D721Med (cell line): ENCODE measurements at regions not wholly inside any gene's neighbourhood (a gene's known extent, or its start where the extent isn't known, plus 50 kb on each side); places are given as distances from the start of the nearest gene placed in this dataset.

ENCODE experiments used
- DNase-seq: peaks from one replicate; pipeline ENCODE4 v3.0.0; 2011; ENCODE audit warnings: low spot score; ENCODE audit not compliant: insufficient read length
- FAIRE-seq: peaks from 2 replicates; lab custom pipeline; 2011; peaks lifted over from hg19 to GRCh38; lab: Jason Lieb, UNC
- CTCF ChIP-seq: IDR thresholded peaks from 2 replicates; pipeline ENCODE4 v1.5.1; 2012; ENCODE audit warnings: mild to moderate bottlenecking, control low read depth; ENCODE audit not compliant: insufficient read depth; ENCODE audit errors: missing control alignments

GRCh38 chr4:152038238-152038637, 277.4 kb upstream of the GATB start:
- DNase-seq (no peak), FAIRE-seq (no peak)
- TF ChIP-seq CTCF, result no peak

GRCh38 chr4:152037435-152037834, 276.6 kb upstream of the GATB start:
- no peak for TF ChIP-seq CTCF
- no peak for FAIRE-seq
- DNase-seq, result no peak

- FAIRE-seq, result no peak
Observed at GRCh38 chr4:152033621-152034020, 272.8 kb upstream of the GATB start.

GRCh38 chr4:152032722-152033131, 271.9 kb upstream of the GATB start:
- TF ChIP-seq CTCF, result no peak
- DNase-seq (no peak), FAIRE-seq (no peak)

More at GRCh38 chr4:152033621-152034020, 272.8 kb upstream of the GATB start:
- no peak for TF ChIP-seq CTCF
- no peak for DNase-seq

GRCh38 chr4:152029631-152030030, 268.8 kb upstream of the GATB start:
- FAIRE-seq (no peak), DNase-seq (no peak)
- no peak for TF ChIP-seq CTCF

- DNase-seq (no peak), FAIRE-seq (no peak)
- TF ChIP-seq CTCF, result no peak
Observed at GRCh38 chr4:152028131-152028530, 267.3 kb upstream of the GATB start.

GRCh38 chr4:152024881-152025280, 264.1 kb upstream of the GATB start:
- FAIRE-seq, result no peak
- no peak for TF ChIP-seq CTCF
- DNase-seq, result no peak
